ENCODE measurements at regions not wholly inside any gene's neighbourhood (a gene's known extent, or its start where the extent isn't known, plus 50 kb on each side); places are given as distances from the start of the nearest gene placed in this dataset.
"Not testable (repeated sequence)": the region's sequence is repeated elsewhere in the genome, so short reads cannot be mapped to it uniquely, and the experiment has no call there.

- no peak for DNase-seq
Measured at GRCh38 chr2:36302911-36303310, 52.7 kb upstream of the CRIM1 start.

- no peak for DNase-seq
Measured at GRCh38 chr2:36301843-36302242, 53.7 kb upstream of the CRIM1 start.

GRCh38 chr2:36300697-36301096 is 54.9 kb upstream of the CRIM1 start:
- DNase-seq: no peak

GRCh38 chr2:36296798-36297197 is 58.8 kb upstream of the CRIM1 start:
- DNase-seq: no peak

- no peak for DNase-seq
Measured at GRCh38 chr2:36294316-36294721, 61.3 kb upstream of the CRIM1 start.

GRCh38 chr2:36290306-36290856 is 65.2 kb upstream of the CRIM1 start:
- DNase-seq: no peak

- no peak for DNase-seq
Measured at GRCh38 chr2:36289731-36290130, 65.8 kb upstream of the CRIM1 start.

GRCh38 chr2:36287363-36288275 is 68.0 kb upstream of the CRIM1 start:
- DNase-seq: no peak

GRCh38 chr2:36279506-36279905 is 76.1 kb upstream of the CRIM1 start:
- not testable (repeated sequence) for DNase-seq

- no peak for DNase-seq
Measured at GRCh38 chr2:36277881-36278523, 77.6 kb upstream of the CRIM1 start.

GRCh38 chr2:36277146-36277808 is 78.3 kb upstream of the CRIM1 start:
- no peak for DNase-seq

GRCh38 chr2:36271266-36271665 is 84.3 kb upstream of the CRIM1 start:
- no peak for DNase-seq

- DNase-seq: no peak
Measured at GRCh38 chr2:36270758-36271157, 84.8 kb upstream of the CRIM1 start.

GRCh38 chr2:36267194-36267593 is 88.4 kb upstream of the CRIM1 start:
- DNase-seq: no peak

- DNase-seq: no peak
Measured at GRCh38 chr2:36266536-36267121, 88.9 kb upstream of the CRIM1 start.

- no peak for DNase-seq
Measured at GRCh38 chr2:36262581-36262980, 93.0 kb upstream of the CRIM1 start.

GRCh38 chr2:36255863-36256262 is 99.7 kb upstream of the CRIM1 start:
- DNase-seq: no peak

GRCh38 chr2:36253086-36253485 is 102.5 kb upstream of the CRIM1 start:
- DNase-seq: no peak

- no peak for DNase-seq
Measured at GRCh38 chr2:36246320-36246990, 109.1 kb upstream of the CRIM1 start.

- no peak for DNase-seq
Measured at GRCh38 chr2:36245651-36246050, 109.9 kb upstream of the CRIM1 start.

- no peak for DNase-seq
Measured at GRCh38 chr2:36238106-36238505, 117.5 kb upstream of the CRIM1 start.

- no peak for DNase-seq
Measured at GRCh38 chr2:36235882-36236281, 119.7 kb upstream of the CRIM1 start.
